HG02571 (cell line): ENCODE measurements at regions not wholly inside any gene's neighbourhood (a gene's known extent, or its start where the extent isn't known, plus 50 kb on each side); places are given as distances from the start of the nearest gene placed in this dataset.

Experiments
- ATAC-seq: cut with Tn5 transposase; IDR thresholded peaks from one replicate; pipeline ENCODE4 v1.9.1; 2021; ENCODE audit warnings: mild to moderate bottlenecking, moderate library complexity; ENCODE audit not compliant: unreplicated experiment

GRCh38 chrX:5122181-5122678 is 1106.4 kb downstream of the NLGN4X start:
- ATAC-seq: no peak

GRCh38 chrX:5117816-5118215 is 1110.9 kb downstream of the NLGN4X start:
- ATAC-seq: no peak

GRCh38 chrX:5113128-5113527 is 1115.5 kb downstream of the NLGN4X start:
- ATAC-seq: no peak

GRCh38 chrX:5100004-5100403 is 1128.7 kb downstream of the NLGN4X start:
- no peak for ATAC-seq

- ATAC-seq: no peak
Measured at GRCh38 chrX:5086388-5086787, 1142.3 kb downstream of the NLGN4X start.

- no peak for ATAC-seq
Measured at GRCh38 chrX:5084279-5084678, 1144.4 kb downstream of the NLGN4X start.

GRCh38 chrX:5082705-5083104 is 1146.0 kb downstream of the NLGN4X start:
- ATAC-seq: no peak

- ATAC-seq: no peak
Measured at GRCh38 chrX:5080791-5081190, 1147.9 kb downstream of the NLGN4X start.

- no peak for ATAC-seq
Measured at GRCh38 chrX:5068550-5068949, 1160.1 kb downstream of the NLGN4X start.

- no peak for ATAC-seq
Measured at GRCh38 chrX:5057786-5058185, 1170.9 kb downstream of the NLGN4X start.

- ATAC-seq: no peak
Measured at GRCh38 chrX:5054852-5055251, 1173.8 kb downstream of the NLGN4X start.

- ATAC-seq: no peak
Measured at GRCh38 chrX:5051831-5052491, 1176.7 kb downstream of the NLGN4X start.

GRCh38 chrX:5042563-5042962 is 1186.1 kb downstream of the NLGN4X start:
- no peak for ATAC-seq

- ATAC-seq: no peak
Measured at GRCh38 chrX:5031792-5032191, 1196.9 kb downstream of the NLGN4X start.

GRCh38 chrX:5015451-5015850 is 1213.2 kb downstream of the NLGN4X start:
- ATAC-seq: no peak

GRCh38 chrX:4994855-4995254 is 1233.8 kb downstream of the NLGN4X start:
- ATAC-seq: no peak

- ATAC-seq: no peak
Measured at GRCh38 chrX:4978613-4979012, 1250.1 kb downstream of the NLGN4X start.

- ATAC-seq: no peak
Measured at GRCh38 chrX:4971646-4972045, 1257.0 kb downstream of the NLGN4X start.

- no peak for ATAC-seq
Measured at GRCh38 chrX:4964112-4964511, 1250.7 kb upstream of the PRKX start.

GRCh38 chrX:4963432-4963831 is 1250.0 kb upstream of the PRKX start:
- ATAC-seq: no peak

- no peak for ATAC-seq
Measured at GRCh38 chrX:4944767-4945166, 1231.3 kb upstream of the PRKX start.

- no peak for ATAC-seq
Measured at GRCh38 chrX:4936315-4936714, 1222.9 kb upstream of the PRKX start.

GRCh38 chrX:4935846-4936245 is 1222.4 kb upstream of the PRKX start:
- ATAC-seq: no peak
